T-helper 2 cell treated with Interferon-gamma antibody and Interleukin-4, amounts not matched to agents 5 μg/mL and 100 μg/mL, for 36 hours (primary cell): ENCODE measurements at regions not wholly inside any gene's neighbourhood (a gene's known extent, or its start where the extent isn't known, plus 50 kb on each side); places are given as distances from the start of the nearest gene placed in this dataset.

Source experiments
- DNase-seq: peaks from one replicate; pipeline ENCODE4 v3.0.0; 2021; ENCODE audit warnings: low spot score
- H3K27ac Mint-ChIP-seq: one replicate; pipeline ENCODE4 v1.8.0; 2021; ENCODE audit warnings: mild to moderate bottlenecking, mixed read lengths
- H3K27me3 Mint-ChIP-seq: one replicate; pipeline ENCODE4 v1.8.0; 2021; ENCODE audit warnings: low read depth, mixed read lengths
- H3K36me3 Mint-ChIP-seq: one replicate; pipeline ENCODE4 v1.8.0; 2021; ENCODE audit warnings: low read depth, mixed read lengths
- H3K4me1 Mint-ChIP-seq: one replicate; pipeline ENCODE4 v1.8.0; 2021; ENCODE audit warnings: low read depth, mixed read lengths
- H3K4me3 Mint-ChIP-seq: one replicate; pipeline ENCODE4 v1.8.0; 2022; ENCODE audit warnings: mild to moderate bottlenecking, moderate library complexity, mixed read lengths
- H3K9me3 Mint-ChIP-seq: one replicate; pipeline ENCODE4 v1.8.0; 2021; ENCODE audit warnings: mixed read lengths

DNA sequence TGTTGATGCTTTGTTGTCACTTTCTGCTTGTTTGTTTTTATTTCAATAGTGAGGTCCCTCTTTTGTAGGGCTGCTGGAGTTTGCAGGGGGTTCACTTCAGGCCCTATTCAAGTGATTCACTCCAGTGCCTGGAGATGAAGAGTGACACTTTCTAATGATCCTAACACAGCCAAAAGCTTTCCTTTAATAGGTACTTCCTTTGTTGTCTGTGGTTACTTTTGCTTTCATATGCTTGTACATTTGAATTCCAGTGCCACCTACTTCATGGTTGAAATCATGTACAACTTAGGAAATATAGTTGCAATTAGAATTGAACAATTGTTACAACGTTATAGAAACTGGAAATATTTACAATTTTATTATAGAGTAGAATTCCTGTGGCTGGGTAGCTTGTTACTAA lies 466.8 kb upstream of the EPHA3 start:
- H3K27ac Mint-ChIP-seq = no peak overlapping the region
- no peak for DNase-seq
- H3K36me3 Mint-ChIP-seq = no peaks in the 10 kb centered on the region
- no peaks in the 10 kb centered on the region for H3K4me1 Mint-ChIP-seq
- no peaks in the 10 kb centered on the region for H3K27me3 Mint-ChIP-seq
- H3K9me3 Mint-ChIP-seq = peaks cover 21% of the 10 kb centered on the region
- H3K4me3 Mint-ChIP-seq = no peak overlapping the region

DNA sequence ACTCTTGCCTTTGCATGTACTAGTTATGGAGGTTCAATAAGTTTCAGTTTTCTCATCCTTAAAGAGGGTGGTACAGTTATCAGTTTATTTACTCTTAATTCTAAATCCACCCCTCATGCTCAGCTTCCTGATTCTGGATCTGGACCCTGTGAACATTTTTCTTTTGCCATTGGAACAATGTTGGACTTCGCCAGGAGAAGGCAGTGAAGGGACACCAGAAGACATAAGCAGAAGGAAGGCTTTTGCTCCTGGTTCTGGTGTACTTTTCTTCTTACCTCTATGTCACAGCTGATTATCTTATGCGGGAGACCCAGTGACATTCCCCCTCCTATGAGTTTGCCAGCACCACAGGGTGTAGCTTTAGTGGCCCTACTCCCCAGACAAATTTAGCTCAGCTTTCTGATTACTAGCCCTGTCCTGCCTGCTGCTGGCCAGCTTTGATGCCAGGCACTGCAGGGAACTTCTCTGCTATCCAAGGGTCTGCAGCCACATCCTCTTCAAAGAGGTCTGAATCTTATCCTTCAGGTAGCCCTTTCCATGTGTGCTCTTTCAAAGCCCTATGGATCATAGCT lies 466.3 kb upstream of the EPHA3 start:
- no peak overlapping the region for H3K27ac Mint-ChIP-seq
- no peaks in the 10 kb centered on the region for H3K4me1 Mint-ChIP-seq
- H3K27me3 Mint-ChIP-seq = no peaks in the 10 kb centered on the region
- H3K36me3 Mint-ChIP-seq = no peaks in the 10 kb centered on the region
- peaks cover 20% of the 10 kb centered on the region for H3K9me3 Mint-ChIP-seq
- DNase-seq = no peak
- no peak overlapping the region for H3K4me3 Mint-ChIP-seq

DNA sequence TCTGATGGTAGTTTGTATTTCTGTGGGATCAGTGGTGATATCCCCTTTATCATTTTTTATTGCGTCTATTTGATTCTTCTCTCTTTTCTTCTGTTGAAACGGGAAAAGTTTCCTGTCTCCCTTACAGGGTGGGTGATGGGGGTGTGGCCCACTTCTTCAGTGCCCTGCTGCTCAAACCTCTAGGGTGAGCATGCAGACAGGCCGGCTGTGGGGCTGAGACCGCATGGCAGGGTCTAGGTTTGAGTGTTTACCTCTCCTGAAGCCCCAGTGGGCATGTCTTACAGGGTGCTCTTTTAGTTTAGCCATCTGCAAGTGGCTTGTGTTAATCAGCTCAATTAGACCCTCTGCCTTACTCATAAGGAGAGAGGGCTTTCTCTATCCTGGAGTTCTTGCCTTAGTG lies 450.0 kb upstream of the EPHA3 start:
- no peak for DNase-seq
- Mint-ChIP-seq H3K9me3 (peaks cover 6% of the 10 kb centered on the region), H3K27me3 (no peaks in the 10 kb centered on the region), H3K27ac (no peak overlapping the region), H3K4me1 (no peaks in the 10 kb centered on the region), H3K36me3 (no peaks in the 10 kb centered on the region), H3K4me3 (no peak overlapping the region)

DNA sequence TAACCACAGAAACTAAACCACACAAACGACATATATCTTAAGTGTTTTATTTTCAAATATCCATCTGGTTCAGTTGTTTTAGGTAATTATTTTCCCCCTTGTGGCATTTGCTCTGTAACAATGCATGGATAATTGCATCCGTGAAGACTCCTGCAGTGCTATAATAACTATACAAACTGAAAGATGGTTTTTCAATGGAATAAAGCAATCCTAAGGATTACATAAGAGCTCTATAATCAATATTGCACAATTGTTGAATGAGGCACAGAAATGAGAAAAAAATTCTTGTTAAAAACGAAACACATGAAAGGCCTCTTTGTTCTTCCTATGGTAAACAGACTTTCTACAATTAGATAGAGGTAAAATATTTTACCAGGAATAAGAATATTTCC lies 446.0 kb upstream of the EPHA3 start:
- H3K9me3 Mint-ChIP-seq = peaks cover 6% of the 10 kb centered on the region
- H3K27me3 Mint-ChIP-seq = no peaks in the 10 kb centered on the region
- no peak for DNase-seq
- no peaks in the 10 kb centered on the region for H3K4me1 Mint-ChIP-seq
- H3K4me3 Mint-ChIP-seq = no peak overlapping the region
- no peaks in the 10 kb centered on the region for H3K36me3 Mint-ChIP-seq
- no peak overlapping the region for H3K27ac Mint-ChIP-seq

DNA sequence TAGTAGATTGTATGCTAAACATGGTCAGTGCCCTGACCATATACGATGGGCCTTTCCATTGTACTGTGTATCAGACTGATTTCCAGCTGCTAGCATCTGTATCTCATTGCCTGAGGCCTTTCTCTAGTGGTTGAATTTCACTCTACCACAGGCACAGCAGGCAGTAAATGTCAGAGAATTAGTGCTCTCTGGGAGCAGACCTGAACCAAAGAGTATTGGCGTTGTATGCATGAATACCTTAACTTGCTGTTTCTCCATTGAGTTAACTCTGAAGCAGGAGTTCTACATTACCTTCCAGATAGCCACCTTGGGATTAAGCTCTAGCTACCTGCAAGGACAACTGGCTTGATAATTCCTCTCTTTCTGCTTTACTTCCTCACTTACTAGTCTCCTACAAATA lies 439.2 kb upstream of the EPHA3 start:
- no peaks in the 10 kb centered on the region for H3K36me3 Mint-ChIP-seq
- no peak overlapping the region for H3K27ac Mint-ChIP-seq
- H3K9me3 Mint-ChIP-seq = peaks cover 9% of the 10 kb centered on the region
- no peak overlapping the region for H3K4me3 Mint-ChIP-seq
- no peaks in the 10 kb centered on the region for H3K4me1 Mint-ChIP-seq
- no peak for DNase-seq
- H3K27me3 Mint-ChIP-seq = no peaks in the 10 kb centered on the region

DNA sequence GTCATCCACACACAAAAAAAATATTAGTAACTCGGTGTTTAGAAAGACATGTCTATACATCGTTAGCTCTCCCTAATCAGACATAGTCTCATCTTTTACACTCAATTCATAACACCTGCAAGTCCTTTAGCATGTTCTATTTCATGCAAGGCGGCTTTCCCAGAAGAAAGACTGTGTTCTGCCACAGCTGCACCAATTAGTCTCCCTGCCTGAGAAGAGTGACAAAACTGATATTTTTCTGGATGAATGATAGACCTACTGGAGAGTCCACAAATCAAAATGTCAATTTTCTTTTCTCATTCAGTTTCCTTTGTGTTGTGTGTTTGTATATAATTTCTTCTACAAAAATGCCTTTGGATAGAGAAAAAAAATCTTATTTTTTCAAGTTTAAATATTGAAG lies 435.8 kb upstream of the EPHA3 start:
- H3K27me3 Mint-ChIP-seq = no peaks in the 10 kb centered on the region
- H3K27ac Mint-ChIP-seq = no peak overlapping the region
- H3K4me1 Mint-ChIP-seq = no peaks in the 10 kb centered on the region
- no peak overlapping the region for H3K4me3 Mint-ChIP-seq
- H3K9me3 Mint-ChIP-seq = peaks cover 2% of the 10 kb centered on the region
- H3K36me3 Mint-ChIP-seq = no peaks in the 10 kb centered on the region
- DNase-seq = no peak

DNA sequence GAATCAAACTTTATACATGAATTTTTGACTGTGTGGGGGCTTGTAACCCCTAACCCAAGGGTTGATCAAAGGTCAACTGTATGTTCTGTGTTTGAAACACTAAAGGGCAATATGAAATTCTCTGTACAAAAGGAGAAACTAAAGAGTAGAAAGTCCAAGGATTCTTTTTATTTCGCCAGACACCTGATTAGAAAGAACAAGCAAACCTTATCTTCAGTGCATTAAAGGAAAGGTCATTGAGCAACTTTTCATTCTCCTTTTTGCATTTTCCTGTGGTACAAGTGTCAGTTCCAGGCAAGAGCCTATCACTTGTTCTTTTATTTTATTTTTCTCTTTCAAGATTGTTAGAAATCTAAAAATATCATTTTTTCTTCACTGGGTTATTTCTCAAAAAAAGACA lies 430.1 kb upstream of the EPHA3 start:
- no peak overlapping the region for H3K4me3 Mint-ChIP-seq
- H3K9me3 Mint-ChIP-seq = no peaks in the 10 kb centered on the region
- H3K27ac Mint-ChIP-seq = no peak overlapping the region
- no peaks in the 10 kb centered on the region for H3K27me3 Mint-ChIP-seq
- H3K4me1 Mint-ChIP-seq = no peaks in the 10 kb centered on the region
- DNase-seq = no peak
- no peaks in the 10 kb centered on the region for H3K36me3 Mint-ChIP-seq

DNA sequence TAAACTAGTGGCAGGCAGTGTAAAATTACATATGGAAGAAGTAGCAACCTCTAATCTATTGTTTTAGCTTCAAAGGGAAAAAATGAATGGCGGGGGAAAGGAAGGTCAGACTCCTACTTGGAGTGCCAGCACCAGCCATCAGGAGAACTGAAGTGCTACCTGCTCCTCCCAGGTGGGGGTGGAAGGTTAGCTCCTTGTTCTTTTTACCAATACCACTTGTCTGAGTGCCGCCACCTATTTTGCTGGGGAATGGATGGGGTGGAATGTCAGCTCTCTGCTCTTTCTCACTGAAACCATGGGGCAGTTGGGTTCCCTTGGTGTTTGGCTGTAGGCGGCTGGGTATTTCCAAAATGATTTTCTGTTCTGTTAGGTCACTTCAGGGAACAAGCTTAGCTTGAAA lies 428.7 kb upstream of the EPHA3 start:
- Mint-ChIP-seq H3K27me3 (no peaks in the 10 kb centered on the region), H3K27ac (no peak overlapping the region), H3K36me3 (no peaks in the 10 kb centered on the region), H3K4me1 (no peaks in the 10 kb centered on the region), H3K4me3 (no peak overlapping the region), H3K9me3 (no peaks in the 10 kb centered on the region)
- DNase-seq = no peak

DNA sequence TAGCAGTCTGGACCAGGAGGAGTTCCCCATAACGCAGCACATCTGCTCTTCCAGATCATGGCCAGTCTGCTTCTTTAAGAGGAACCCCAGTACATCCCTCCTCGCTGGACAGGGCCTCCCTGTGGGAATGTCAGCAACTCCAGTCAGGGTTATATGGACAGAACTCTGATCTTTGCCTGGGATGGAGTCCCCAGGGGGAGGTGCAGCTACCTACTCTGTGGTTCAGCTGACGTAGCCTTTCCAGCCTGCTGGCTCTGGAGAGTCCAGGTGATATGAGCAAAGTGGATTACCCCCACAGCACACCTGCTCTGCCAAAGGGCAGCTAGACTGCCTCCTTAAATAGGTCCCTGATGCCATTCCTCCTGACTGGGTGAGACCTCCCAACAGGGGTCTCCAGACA lies 417.1 kb upstream of the EPHA3 start:
- H3K4me1 Mint-ChIP-seq = no peaks in the 10 kb centered on the region
- no peaks in the 10 kb centered on the region for H3K27me3 Mint-ChIP-seq
- no peak for DNase-seq
- no peaks in the 10 kb centered on the region for H3K36me3 Mint-ChIP-seq
- no peak overlapping the region for H3K27ac Mint-ChIP-seq
- no peak overlapping the region for H3K4me3 Mint-ChIP-seq
- H3K9me3 Mint-ChIP-seq = peaks cover 18% of the 10 kb centered on the region

DNA sequence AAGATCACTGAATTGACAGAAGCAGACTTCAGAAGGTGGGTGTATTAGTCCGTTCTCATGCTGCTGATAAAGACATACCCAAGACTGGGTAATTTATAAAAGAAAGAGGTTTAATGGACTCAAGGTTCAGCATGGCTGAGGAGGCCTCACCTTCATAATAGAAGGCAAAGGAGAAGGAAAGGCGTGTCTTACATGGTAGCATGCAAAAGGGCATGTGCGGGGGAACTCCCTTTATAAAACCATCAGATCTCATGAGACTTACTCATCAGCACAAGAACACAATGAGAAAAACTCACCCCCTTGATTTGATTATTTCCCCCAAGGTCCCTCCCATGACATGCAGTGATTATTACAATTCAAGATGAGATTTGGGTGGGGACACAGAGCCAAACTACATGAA lies 416.3 kb upstream of the EPHA3 start:
- H3K36me3 Mint-ChIP-seq = no peaks in the 10 kb centered on the region

DNA sequence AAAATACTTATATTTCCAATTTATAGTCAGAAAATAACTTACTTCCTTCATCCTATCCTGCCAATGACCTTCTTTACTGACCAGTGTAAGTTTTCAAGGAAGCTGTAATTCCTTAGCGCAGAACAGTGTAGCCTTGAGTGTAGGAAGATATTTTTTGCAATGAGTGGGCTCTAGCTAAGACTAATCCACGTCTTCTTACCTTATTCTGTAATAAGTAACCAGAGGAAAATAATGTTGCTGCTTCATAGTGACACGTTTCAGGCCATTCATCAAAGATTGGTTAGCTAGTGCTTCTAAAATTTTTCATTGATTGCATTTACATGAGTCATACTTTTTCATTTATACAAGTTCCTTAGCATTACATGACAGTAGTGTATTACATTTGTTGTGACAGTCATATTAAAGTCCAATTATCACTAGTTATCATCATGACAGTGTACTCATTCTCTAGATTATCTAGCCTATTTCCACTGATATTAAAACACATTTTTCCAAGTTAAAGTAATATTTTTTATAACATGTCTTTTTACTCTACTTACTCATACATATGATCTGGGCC lies 403.8 kb upstream of the EPHA3 start:
- H3K9me3 Mint-ChIP-seq = no peaks in the 10 kb centered on the region
- H3K4me3 Mint-ChIP-seq = no peak overlapping the region
- H3K4me1 Mint-ChIP-seq = no peaks in the 10 kb centered on the region
- no peak for DNase-seq
- no peak overlapping the region for H3K27ac Mint-ChIP-seq
- no peaks in the 10 kb centered on the region for H3K27me3 Mint-ChIP-seq
- H3K36me3 Mint-ChIP-seq = no peaks in the 10 kb centered on the region

More for the DNA sequence above, 416.3 kb upstream of the EPHA3 start:
- H3K27ac Mint-ChIP-seq = no peak overlapping the region
- DNase-seq = no peak
- H3K4me1 Mint-ChIP-seq = no peaks in the 10 kb centered on the region
- H3K4me3 Mint-ChIP-seq = no peak overlapping the region
- H3K27me3 Mint-ChIP-seq = no peaks in the 10 kb centered on the region
- H3K9me3 Mint-ChIP-seq = peaks cover 18% of the 10 kb centered on the region

DNA sequence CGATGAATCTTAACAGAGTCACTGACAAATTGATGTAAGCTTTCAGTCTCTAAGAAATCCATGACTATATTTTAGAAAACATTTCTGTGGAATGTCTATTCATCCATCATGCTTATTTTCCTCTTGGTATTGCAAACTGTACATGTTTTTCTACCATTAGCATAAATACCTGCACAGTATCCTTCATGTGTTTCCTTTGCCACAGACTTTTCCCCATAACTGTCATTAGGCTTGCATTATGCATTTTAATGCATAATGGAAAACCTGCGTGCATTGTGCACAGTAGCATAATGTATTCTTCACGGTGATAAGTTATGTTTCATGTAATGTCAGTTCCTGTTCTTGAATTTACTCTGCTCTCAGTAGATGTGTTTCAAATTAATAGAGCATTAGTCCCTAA lies 403.1 kb upstream of the EPHA3 start:
- H3K27me3 Mint-ChIP-seq = no peaks in the 10 kb centered on the region
- peaks cover 5% of the 10 kb centered on the region for H3K9me3 Mint-ChIP-seq
- DNase-seq = no peak
- H3K36me3 Mint-ChIP-seq = no peaks in the 10 kb centered on the region
- no peaks in the 10 kb centered on the region for H3K4me1 Mint-ChIP-seq
- no peak overlapping the region for H3K4me3 Mint-ChIP-seq
- no peak overlapping the region for H3K27ac Mint-ChIP-seq

DNA sequence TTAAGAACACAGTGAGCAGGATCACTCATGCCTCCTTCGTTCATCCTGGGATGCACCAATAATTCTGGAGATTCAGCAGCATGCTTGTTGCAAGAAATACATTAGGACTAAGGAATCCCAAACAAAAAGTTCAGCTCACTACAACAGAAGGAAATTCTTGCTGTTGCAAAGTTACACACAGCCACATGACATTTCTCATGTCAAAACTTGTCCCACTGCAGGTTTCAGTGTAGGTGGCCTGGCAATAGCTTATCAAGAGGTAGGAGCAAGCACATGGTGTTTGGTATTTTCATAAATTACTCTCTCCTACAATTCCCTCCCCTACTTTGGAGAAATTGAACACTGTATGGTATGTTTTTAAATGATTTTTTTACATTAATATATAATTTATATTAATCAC lies 399.6 kb upstream of the EPHA3 start:
- Mint-ChIP-seq H3K27ac (no peak overlapping the region), H3K4me1 (no peaks in the 10 kb centered on the region), H3K9me3 (peaks cover 10% of the 10 kb centered on the region), H3K4me3 (no peak overlapping the region), H3K27me3 (no peaks in the 10 kb centered on the region), H3K36me3 (no peaks in the 10 kb centered on the region)
- DNase-seq = no peak

DNA sequence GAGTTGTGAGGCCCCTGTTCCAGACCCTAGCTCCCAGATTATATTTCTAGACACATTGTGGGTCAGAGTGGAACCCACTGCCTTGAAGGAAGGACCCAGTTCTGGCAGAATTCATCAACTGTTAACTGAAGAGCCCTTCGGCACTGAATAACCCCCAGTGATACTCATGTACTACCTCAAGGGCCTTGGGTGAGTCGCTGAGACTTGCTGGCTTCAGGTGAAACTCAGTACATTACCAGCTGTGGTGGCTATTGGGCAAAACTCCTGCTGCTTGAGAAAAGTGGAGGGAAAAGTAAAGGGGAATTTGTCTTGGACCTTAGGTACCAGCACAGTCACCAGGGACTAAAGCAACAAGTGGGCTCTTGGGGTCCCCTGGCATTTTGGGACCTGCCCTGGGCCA lies 394.9 kb upstream of the EPHA3 start:
- DNase-seq = no peak
- Mint-ChIP-seq H3K9me3 (peaks cover 23% of the 10 kb centered on the region), H3K4me3 (no peak overlapping the region), H3K4me1 (no peaks in the 10 kb centered on the region), H3K27me3 (no peaks in the 10 kb centered on the region), H3K36me3 (no peaks in the 10 kb centered on the region), H3K27ac (no peak overlapping the region)

DNA sequence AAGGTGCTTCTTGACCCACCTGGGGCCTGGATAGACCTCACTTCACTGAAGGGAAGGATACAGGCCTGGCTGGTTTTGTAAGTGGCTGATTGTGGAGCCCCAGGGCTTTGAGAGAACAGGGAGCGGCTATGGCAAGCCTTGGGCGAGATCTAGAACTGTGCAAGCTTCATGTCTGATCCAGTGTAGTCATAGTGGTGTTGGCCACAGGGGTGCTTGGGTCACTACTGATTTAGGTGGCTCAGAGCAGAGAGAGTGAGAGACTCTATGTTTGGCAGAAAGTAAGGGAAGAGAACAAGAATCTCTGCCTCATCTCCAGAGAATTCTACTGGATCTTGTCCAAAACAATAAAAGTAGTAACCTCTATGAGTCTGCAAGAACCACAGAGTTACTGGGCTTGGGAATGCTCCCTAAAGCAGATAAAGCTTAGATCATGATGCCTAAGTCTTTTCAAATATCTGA lies 394.2 kb upstream of the EPHA3 start:
- no peak overlapping the region for H3K27ac Mint-ChIP-seq
- H3K27me3 Mint-ChIP-seq = no peaks in the 10 kb centered on the region
- no peaks in the 10 kb centered on the region for H3K36me3 Mint-ChIP-seq
- H3K4me3 Mint-ChIP-seq = no peak overlapping the region
- peaks cover 23% of the 10 kb centered on the region for H3K9me3 Mint-ChIP-seq
- H3K4me1 Mint-ChIP-seq = no peaks in the 10 kb centered on the region
- DNase-seq = no peak
